T-cell (primary cell): ENCODE measurements at regions not wholly inside any gene's neighbourhood (a gene's known extent, or its start where the extent isn't known, plus 50 kb on each side); places are given as distances from the start of the nearest gene placed in this dataset.

Source experiments
- ATAC-seq, 4 experiments: fragments of 200-7000 bp in 3 of 4; fragments of 150-1000 bp in 1 of 4; cut with Tn5 transposase; replicated peaks in 1 of 4; 1 replicate in 3 of 4; 2 replicates in 1 of 4; pipeline ENCODE4 v1.10.0; 2021; ENCODE audit warnings: moderate library complexity in 3 of 4, mild to moderate bottlenecking in 2 of 4, moderate number of reproducible peaks in 1 of 4
- CTCF ChIA-PET, 2 donors: fragments of 300-600 bp; sonication (Branson Sonifier 250); formaldehyde crosslinking; loops; one replicate each; lab custom pipeline; 2022; ENCODE audit warnings: antibody characterized with exemption in 2 of 2; lab: Charles Lee
- POLR2A ChIA-PET, 2 donors: fragments of 300-600 bp; sonication (Branson Sonifier 250); formaldehyde crosslinking; loops; one replicate each; lab custom pipeline; 2022; ENCODE audit warnings: antibody characterized with exemption in 2 of 2; lab: Charles Lee
- DNase-seq, 35 experiments: peaks; one replicate each; pipeline versions ENCODE4 v3.0.0 to v3.0.0-alpha.2; 2013 to 2023
- H3K27ac ChIP-seq: one replicate; pipeline ENCODE4 v1.5.1; 2013; ENCODE audit warnings: low read length
- H3K27me3 ChIP-seq, 2 experiments: replicated peaks in 1 of 2; 1 replicate in 1 of 2; 2 replicates in 1 of 2; pipeline versions ENCODE4 v1.6.1 to v1.7.0; 2013; ENCODE audit warnings: low read length in 1 of 2, mixed read lengths in 1 of 2; ENCODE audit not compliant: control insufficient read depth in 2 of 2, insufficient read depth in 2 of 2; ENCODE audit errors: extremely low read depth in 1 of 2
- H3K36me3 ChIP-seq, 2 donors: 1 replicate in 1 of 2; 2 replicates in 1 of 2; pipeline versions ENCODE4 v1.6.1 to v1.7.0; 2013; ENCODE audit warnings: low read length in 1 of 2; ENCODE audit not compliant: control insufficient read depth in 2 of 2, insufficient read depth in 1 of 2; ENCODE audit errors: extremely low read depth in 1 of 2
- H3K4me1 ChIP-seq, 2 experiments: 1 replicate in 1 of 2; 2 replicates in 1 of 2; pipeline versions ENCODE4 v1.6.1 to v1.7.0; 2013; ENCODE audit warnings: low read length in 2 of 2, mixed read lengths in 1 of 2; ENCODE audit not compliant: insufficient read depth in 2 of 2, control insufficient read depth in 1 of 2; ENCODE audit errors: extremely low read depth in 1 of 2
- H3K4me3 ChIP-seq, 2 donors: 1 replicate in 1 of 2; 2 replicates in 1 of 2; pipeline versions ENCODE4 v1.5.1 to v1.7.0; 2013; ENCODE audit warnings: mild to moderate bottlenecking in 2 of 2, low read length in 1 of 2, moderate library complexity in 1 of 2; ENCODE audit not compliant: control insufficient read depth in 1 of 2; ENCODE audit errors: extremely low read depth in 1 of 2
- H3K9me3 ChIP-seq: 2 replicates; pipeline ENCODE4 v1.7.0; 2013
- H3K27ac Mint-ChIP-seq, 2 donors: one replicate each; pipeline ENCODE4 v1.8.0; 2020 to 2021; ENCODE audit warnings: mild to moderate bottlenecking in 2 of 2, mixed read lengths in 2 of 2
- H3K27me3 Mint-ChIP-seq, 2 donors: one replicate each; pipeline ENCODE4 v1.8.0; 2021 to 2022; ENCODE audit warnings: mixed read lengths in 2 of 2
- H3K36me3 Mint-ChIP-seq: one replicate; pipeline ENCODE4 v1.8.0; 2021; ENCODE audit warnings: mixed read lengths
- H3K4me1 Mint-ChIP-seq, 3 donors: one replicate each; pipeline ENCODE4 v1.8.0; 2020 to 2022; ENCODE audit warnings: mixed read lengths in 3 of 3, mild to moderate bottlenecking in 1 of 3
- H3K4me3 Mint-ChIP-seq, 3 donors: one replicate each; pipeline ENCODE4 v1.8.0; 2020 to 2022; ENCODE audit warnings: mild to moderate bottlenecking in 3 of 3, mixed read lengths in 3 of 3, moderate library complexity in 3 of 3
- H3K9me3 Mint-ChIP-seq, 3 donors: one replicate each; pipeline ENCODE4 v1.8.0; 2020 to 2022; ENCODE audit warnings: mixed read lengths in 3 of 3
- WGBS: methylation state at CpG from one replicate; pipeline ENCODE4 v1.1.5; 2013; ENCODE audit warnings: missing lambda C conversion rate; ENCODE audit not compliant: insufficient coverage; 5-methylcytosine and 5-hydroxymethylcytosine counted together

DNA sequence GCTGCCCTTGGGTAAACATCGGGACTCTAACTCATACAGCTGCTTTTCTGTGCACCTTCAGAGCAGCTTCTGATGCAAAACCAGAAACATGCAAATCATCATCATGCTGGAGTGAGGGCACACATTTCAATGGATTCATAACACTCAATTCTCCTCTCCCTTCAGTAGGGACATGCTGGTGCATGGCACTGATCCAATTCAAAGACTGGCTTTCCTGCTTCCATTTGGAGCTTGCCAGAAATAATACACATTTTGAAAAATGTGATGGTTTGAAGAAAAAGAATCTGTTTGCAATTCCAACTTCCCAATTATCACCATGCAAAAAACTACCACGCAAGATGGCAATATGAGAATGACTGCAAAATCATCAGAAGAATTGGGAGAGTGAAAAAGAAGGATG is 65.2 kb upstream of the PDE10A start:
- H3K4me3 ChIP-seq, result no peak overlapping the region
- H3K36me3 ChIP-seq, result no peaks in the 10 kb centered on the region
- Mint-ChIP-seq H3K27me3 (peaks cover 0 to 9% of the 10 kb centered on the region in 2 donors), H3K4me3 (no peak overlapping the region), H3K4me1 (no peaks in the 10 kb centered on the region), H3K9me3 (no peaks in the 10 kb centered on the region), H3K36me3 (no peaks in the 10 kb centered on the region), H3K27ac (no peak overlapping the region)
- H3K9me3 ChIP-seq, result no peaks in the 10 kb centered on the region
- DNase-seq (no peak), ATAC-seq (no peak)
- CTCF ChIA-PET, result interaction anchor here in 1 of 2 donors (0.9 kb wide), 1 partner anchor 9 kb away, joined by 3 read pairs; no protein-coding TSS in a partner anchor
- H3K27me3 ChIP-seq, result peaks cover 2 to 10% of the 10 kb centered on the region in 2 experiments
- no peak overlapping the region for H3K27ac ChIP-seq
- POLR2A ChIA-PET, result interaction anchor here in 1 of 2 donors (0.6 kb wide), 1 partner anchor 1102 kb away, joined by 3 read pairs; no protein-coding TSS in a partner anchor
- WGBS, result 72% methylated on average over 1 of the region's 2 CpGs
- H3K4me1 ChIP-seq, result no peaks in the 10 kb centered on the region

DNA sequence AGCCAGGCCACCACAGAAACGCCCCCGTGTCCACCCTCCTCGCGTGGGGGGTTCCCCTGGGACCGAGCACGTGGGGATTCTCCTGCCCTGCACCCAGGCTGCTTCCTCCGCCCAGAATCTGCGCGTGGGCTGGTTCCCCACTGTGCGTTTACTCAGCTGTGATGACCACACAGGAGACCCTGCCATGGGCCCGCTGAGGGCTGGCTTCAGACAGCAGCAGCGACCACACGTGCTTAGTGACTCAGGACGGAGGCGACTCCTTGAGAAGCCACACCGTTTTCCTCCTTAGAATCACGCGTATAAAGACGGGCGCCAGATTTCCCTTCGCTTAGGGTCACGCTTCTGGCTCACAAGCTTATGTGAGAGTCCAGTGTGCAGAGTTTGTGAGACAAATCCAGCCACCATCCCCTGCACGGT is 63.9 kb upstream of the PDE10A start:
- no peaks in the 10 kb centered on the region for H3K36me3 Mint-ChIP-seq
- Histone ChIP-seq H3K4me1 (no peaks in the 10 kb centered on the region), H3K4me3 (no peak overlapping the region), H3K27ac (no peak overlapping the region), H3K9me3 (no peaks in the 10 kb centered on the region), H3K27me3 (peaks cover 2 to 5% of the 10 kb centered on the region in 2 experiments), H3K36me3 (no peaks in the 10 kb centered on the region)
- ATAC-seq (no peak), DNase-seq (no peak)
- ChIA-PET POLR2A (no interaction called here), CTCF (no interaction called here)
- no peaks in the 10 kb centered on the region for H3K4me1 Mint-ChIP-seq
- H3K4me3 Mint-ChIP-seq, result no peak overlapping the region
- WGBS, result 78% methylated on average over 20 of the region's 23 CpGs
- H3K27ac Mint-ChIP-seq, result no peak overlapping the region
- H3K9me3 Mint-ChIP-seq, result no peaks in the 10 kb centered on the region
- peaks cover 0 to 6% of the 10 kb centered on the region in 2 donors for H3K27me3 Mint-ChIP-seq

DNA sequence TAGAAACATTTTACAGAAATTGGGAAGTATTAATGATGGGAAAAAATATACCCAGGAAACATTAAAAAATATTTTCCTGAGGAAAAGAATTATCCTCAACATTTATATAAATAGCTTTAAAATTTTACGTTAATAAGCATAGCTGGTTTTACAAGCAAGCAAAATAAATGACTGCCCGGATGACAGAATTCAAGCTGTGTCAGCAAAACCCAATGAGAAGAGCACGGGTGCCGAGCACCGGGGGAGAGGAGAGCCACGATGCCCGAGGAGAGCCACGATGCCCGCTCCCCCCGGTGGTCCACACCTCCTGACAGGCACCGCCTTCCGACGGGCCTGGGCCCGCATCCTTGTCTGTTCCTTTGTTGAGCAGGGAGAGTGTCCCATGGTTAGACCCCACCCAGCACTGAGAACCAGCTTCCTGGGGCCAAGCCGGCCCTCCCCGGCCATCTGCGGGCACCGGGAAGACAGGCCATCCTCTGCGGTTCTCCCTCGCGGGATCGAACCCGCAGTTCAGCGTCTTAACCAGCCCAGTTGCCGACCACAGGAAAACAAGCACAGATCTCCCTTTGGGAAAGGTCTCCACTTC is 63.3 kb upstream of the PDE10A start:
- POLR2A ChIA-PET, result no interaction called here

DNA sequence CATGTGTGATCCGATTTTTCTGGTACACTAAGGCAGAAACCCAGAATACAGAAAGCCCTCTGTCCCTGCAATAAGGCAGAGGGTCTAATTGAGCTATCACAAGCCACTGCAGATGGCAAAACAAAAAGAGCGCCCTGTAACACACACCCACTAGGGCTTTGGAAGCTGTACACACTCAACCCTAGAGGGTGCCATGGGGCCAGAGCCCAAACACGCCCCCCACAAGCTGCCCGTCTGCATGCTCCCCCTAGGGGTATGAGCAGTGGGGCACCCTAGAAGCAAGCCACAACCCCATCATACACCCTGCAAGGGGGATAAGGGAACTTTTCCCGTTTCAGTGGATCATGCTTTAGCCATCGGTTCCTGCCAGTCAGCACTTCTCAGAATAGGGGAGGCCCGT is 62.2 kb upstream of the PDE10A start:
- H3K27me3 ChIP-seq, result peaks cover 2 to 5% of the 10 kb centered on the region in 2 experiments
- no peaks in the 10 kb centered on the region for H3K4me1 ChIP-seq
- no peak overlapping the region for H3K4me3 ChIP-seq
- ChIA-PET CTCF (no interaction called here), POLR2A (interaction anchor here in 1 of 2 donors (0.6 kb wide), 1 partner anchor 9 kb away, joined by 3 read pairs; no protein-coding TSS in a partner anchor)
- WGBS, result 100% methylated on average over 2 of the region's 7 CpGs
- no peak overlapping the region for H3K27ac ChIP-seq
- no peak for ATAC-seq
- no peaks in the 10 kb centered on the region for H3K9me3 ChIP-seq
- no peak for DNase-seq
- H3K4me3 Mint-ChIP-seq, result no peak overlapping the region
- no peaks in the 10 kb centered on the region for H3K9me3 Mint-ChIP-seq
- H3K27me3 Mint-ChIP-seq, result peaks cover 0 to 3% of the 10 kb centered on the region in 2 donors
- H3K36me3 Mint-ChIP-seq, result no peaks in the 10 kb centered on the region
- H3K4me1 Mint-ChIP-seq, result no peaks in the 10 kb centered on the region
- H3K36me3 ChIP-seq, result no peaks in the 10 kb centered on the region
- H3K27ac Mint-ChIP-seq, result no peak overlapping the region

More for the DNA sequence above, 63.3 kb upstream of the PDE10A start:
- H3K27me3 Mint-ChIP-seq, result peaks cover 0 to 6% of the 10 kb centered on the region in 2 donors
- no peaks in the 10 kb centered on the region for H3K36me3 Mint-ChIP-seq
- no peak for ATAC-seq
- CTCF ChIA-PET, result no interaction called here
- no peaks in the 10 kb centered on the region for H3K4me1 Mint-ChIP-seq
- Histone ChIP-seq H3K4me3 (no peak overlapping the region), H3K9me3 (no peaks in the 10 kb centered on the region), H3K27me3 (peaks cover 2 to 5% of the 10 kb centered on the region in 2 experiments), H3K27ac (no peak overlapping the region), H3K36me3 (no peaks in the 10 kb centered on the region), H3K4me1 (no peaks in the 10 kb centered on the region)
- no peak overlapping the region for H3K4me3 Mint-ChIP-seq
- H3K9me3 Mint-ChIP-seq, result no peaks in the 10 kb centered on the region
- WGBS, result 87% methylated on average over 22 of the region's 25 CpGs
- no peak for DNase-seq
- no peak overlapping the region for H3K27ac Mint-ChIP-seq

DNA sequence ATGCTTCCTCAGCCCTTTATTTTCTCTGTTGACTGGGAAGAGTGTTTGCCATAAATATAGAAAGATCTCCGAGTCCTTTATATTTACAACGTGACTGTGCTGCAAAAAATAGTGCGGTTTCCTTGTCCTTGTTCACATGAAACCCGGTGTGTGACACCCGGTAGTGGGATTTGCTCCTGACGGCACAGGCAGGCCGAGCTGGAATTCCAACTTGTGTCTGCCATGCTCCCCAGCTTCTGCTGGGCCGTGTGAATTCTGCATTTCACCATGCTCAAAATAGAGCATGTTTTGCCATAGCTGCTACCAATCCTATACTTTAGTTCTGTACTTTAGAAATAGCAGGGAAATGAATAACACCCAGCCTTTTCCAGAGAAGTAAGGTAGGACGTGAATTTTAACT is 60.3 kb upstream of the PDE10A start:
- DNase-seq (no peak), ATAC-seq (no peak)
- ChIA-PET POLR2A (no interaction called here), CTCF (no interaction called here)
- WGBS, result 96% methylated on average over 6 of the region's 9 CpGs
- H3K27ac ChIP-seq, result no peak overlapping the region
- H3K4me1 ChIP-seq, result no peaks in the 10 kb centered on the region
- Mint-ChIP-seq H3K4me3 (no peak overlapping the region), H3K9me3 (no peaks in the 10 kb centered on the region), H3K27ac (no peak overlapping the region), H3K36me3 (no peaks in the 10 kb centered on the region), H3K27me3 (peaks cover 0 to 7% of the 10 kb centered on the region in 2 donors), H3K4me1 (no peaks in the 10 kb centered on the region)
- H3K27me3 ChIP-seq, result peaks cover 3 to 5% of the 10 kb centered on the region in 2 experiments
- no peak overlapping the region for H3K4me3 ChIP-seq
- H3K9me3 ChIP-seq, result no peaks in the 10 kb centered on the region
- H3K36me3 ChIP-seq, result no peaks in the 10 kb centered on the region

DNA sequence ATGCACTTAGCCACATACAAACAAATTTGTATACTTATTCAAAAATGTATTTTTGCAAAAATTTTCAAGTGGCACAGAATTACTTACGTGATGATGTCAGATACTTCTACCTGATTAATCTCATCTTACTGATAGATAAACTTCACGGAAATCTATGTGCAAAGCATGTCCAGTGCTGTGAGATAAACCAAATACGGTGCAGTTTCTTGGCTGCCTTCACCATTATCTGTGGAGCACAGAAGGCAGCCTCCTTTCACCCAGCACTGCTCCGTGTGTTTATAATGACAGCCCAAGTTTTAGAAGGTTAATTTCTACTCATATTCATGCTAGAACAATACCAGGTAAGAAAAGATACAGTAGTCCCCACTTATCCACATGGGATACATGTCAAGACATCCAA is 59.0 kb upstream of the PDE10A start:
- no peak overlapping the region for H3K27ac ChIP-seq
- no peak overlapping the region for H3K4me3 Mint-ChIP-seq
- ChIA-PET POLR2A (no interaction called here), CTCF (no interaction called here)
- no peaks in the 10 kb centered on the region for H3K4me1 ChIP-seq
- no peaks in the 10 kb centered on the region for H3K9me3 ChIP-seq
- no peaks in the 10 kb centered on the region for H3K36me3 Mint-ChIP-seq
- peaks cover 2 to 5% of the 10 kb centered on the region in 2 experiments for H3K27me3 ChIP-seq
- H3K36me3 ChIP-seq, result no peaks in the 10 kb centered on the region
- no peak overlapping the region for H3K27ac Mint-ChIP-seq
- no peak overlapping the region for H3K4me3 ChIP-seq
- 51% methylated on average over 2 of the region's 4 CpGs for WGBS
- no peaks in the 10 kb centered on the region for H3K9me3 Mint-ChIP-seq
- peaks cover 0 to 13% of the 10 kb centered on the region in 2 donors for H3K27me3 Mint-ChIP-seq
- ATAC-seq (no peak), DNase-seq (no peak)
- H3K4me1 Mint-ChIP-seq, result no peaks in the 10 kb centered on the region
